H1 (cell line): ENCODE measurements at regions not wholly inside any gene's neighbourhood (a gene's known extent, or its start where the extent isn't known, plus 50 kb on each side); places are given as distances from the start of the nearest gene placed in this dataset.

Experiments used
- CHD7 ChIP-seq: fragments of 300-600 bp; sonication (generic); IDR thresholded peaks from 2 replicates; pipeline ENCODE4 v1.7.1; 2012; ENCODE audit warnings: low read length, moderate library complexity, mild to moderate bottlenecking, inconsistent platforms; ENCODE audit not compliant: insufficient replicate concordance
- PHF8 ChIP-seq: fragments of 200-600 bp; sonication (generic); conservative IDR thresholded peaks from 2 replicates; pipeline ENCODE4 v1.7.1; 2012; ENCODE audit warnings: low read depth, mild to moderate bottlenecking, inconsistent platforms, low read length, moderate library complexity
- SIX5 ChIP-seq: IDR thresholded peaks from 2 replicates; pipeline ENCODE4 v1.6.1; 2011; ENCODE audit warnings: mild to moderate bottlenecking, low read depth, low read length
- SRF ChIP-seq: IDR thresholded peaks from 2 replicates; pipeline ENCODE4 v1.6.1; 2011; ENCODE audit warnings: mild to moderate bottlenecking, low read depth, low read length, moderate library complexity

GRCh38 chr9:120158221-120158620 lies 421.7 kb downstream of the CDK5RAP2 start (continued):
- TF ChIP-seq PHF8, result no peak
- TF ChIP-seq SRF, result no peak
- TF ChIP-seq CHD7, result no peak
- TF ChIP-seq SIX5, result no peak
